Lower leg skin (tissue), 4 donors: ENCODE measurements at regions not wholly inside any gene's neighbourhood (a gene's known extent, or its start where the extent isn't known, plus 50 kb on each side); places are given as distances from the start of the nearest gene placed in this dataset.

Experiments used
- DNase-seq, 2 donors: peaks; one replicate each; pipeline ENCODE4 v3.0.0-alpha.2; 2019; ENCODE audit warnings: low spot score in 2 of 2
- H3K4me3 ChIP-seq: fragments of 200-600 bp; sonication (generic); 2 replicates; pipeline ENCODE4 v1.5.1; 2017; ENCODE audit warnings: mild to moderate bottlenecking, low read depth; ENCODE audit not compliant: poor library complexity, severe bottlenecking
- POLR2A ChIP-seq, 2 donors: fragments of 450-650 bp; IDR thresholded peaks; one replicate each; pipeline ENCODE4 v1.6.1; 2016 to 2017; ENCODE audit warnings: antibody characterized with exemption in 2 of 2, mild to moderate bottlenecking in 1 of 2, moderate library complexity in 1 of 2
- WGBS, 2 donors: methylation state at CpG; one replicate each; pipeline ENCODE4 v1.1.5; 2018; 5-methylcytosine and 5-hydroxymethylcytosine counted together
- intact Hi-C: fragments of 100-400 bp; cut with DNase I; formaldehyde crosslinking; loops from one replicate; pipeline ENCODE4 v1.15.0; 2023; ENCODE audit warnings: low total_unique reads
- TF ChIP-seq, protein P1 (sequence below), 3 donors: fragments of 450-650 bp; IDR thresholded peaks; one replicate each; pipeline ENCODE4 v1.5.1; 2016; ENCODE audit warnings: antibody characterized with exemption in 3 of 3, mild to moderate bottlenecking in 3 of 3, moderate library complexity in 2 of 3

DNA sequence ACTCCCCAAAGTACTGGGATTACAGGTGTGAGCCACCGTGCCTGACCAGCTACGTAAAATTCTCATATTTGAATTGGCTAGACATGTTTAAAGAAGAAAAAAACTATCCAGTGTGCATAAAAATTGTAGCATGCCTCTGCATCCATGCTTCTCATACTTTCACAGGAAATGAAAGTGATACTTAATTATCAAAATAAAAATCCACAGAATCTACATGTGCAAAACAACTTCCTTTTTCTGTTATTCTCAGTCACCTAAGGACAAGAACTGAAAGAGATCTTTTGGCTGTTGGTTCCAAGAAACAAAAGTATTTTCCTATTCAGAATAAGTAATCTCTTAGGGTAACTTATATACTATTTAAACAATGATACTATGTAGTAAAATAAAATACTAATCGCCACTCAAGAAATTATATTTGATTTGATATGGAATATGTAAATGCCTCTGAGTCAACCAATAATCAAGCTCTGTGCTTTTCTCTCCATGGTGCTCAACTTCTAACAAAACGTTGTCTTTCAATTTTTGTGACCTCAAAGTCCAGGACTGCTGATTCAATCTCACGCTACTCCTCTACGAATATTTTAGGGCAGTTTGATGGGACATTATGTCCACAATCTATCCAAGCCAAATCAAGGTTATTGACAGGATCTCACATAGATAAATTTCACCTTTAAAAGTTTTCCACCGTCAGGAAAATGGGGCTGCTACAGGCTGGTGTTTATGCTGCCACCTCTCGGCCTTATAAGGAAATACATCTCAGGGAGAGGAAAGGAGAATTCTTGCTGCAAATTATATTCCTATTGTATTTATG, 102.7 kb downstream of the ZNF281 start:
- DNase-seq: no peak
- H3K4me3 ChIP-seq: no peak overlapping the region
- 41 to 43% methylated on average over 8 of the region's 8 CpGs for WGBS, 2 donors
- intact Hi-C loops: no loop called here
- no peak for TF ChIP-seq POLR2A (IDR thresholded peaks at IDR 0.05)
- TF ChIP-seq, protein P1, sequence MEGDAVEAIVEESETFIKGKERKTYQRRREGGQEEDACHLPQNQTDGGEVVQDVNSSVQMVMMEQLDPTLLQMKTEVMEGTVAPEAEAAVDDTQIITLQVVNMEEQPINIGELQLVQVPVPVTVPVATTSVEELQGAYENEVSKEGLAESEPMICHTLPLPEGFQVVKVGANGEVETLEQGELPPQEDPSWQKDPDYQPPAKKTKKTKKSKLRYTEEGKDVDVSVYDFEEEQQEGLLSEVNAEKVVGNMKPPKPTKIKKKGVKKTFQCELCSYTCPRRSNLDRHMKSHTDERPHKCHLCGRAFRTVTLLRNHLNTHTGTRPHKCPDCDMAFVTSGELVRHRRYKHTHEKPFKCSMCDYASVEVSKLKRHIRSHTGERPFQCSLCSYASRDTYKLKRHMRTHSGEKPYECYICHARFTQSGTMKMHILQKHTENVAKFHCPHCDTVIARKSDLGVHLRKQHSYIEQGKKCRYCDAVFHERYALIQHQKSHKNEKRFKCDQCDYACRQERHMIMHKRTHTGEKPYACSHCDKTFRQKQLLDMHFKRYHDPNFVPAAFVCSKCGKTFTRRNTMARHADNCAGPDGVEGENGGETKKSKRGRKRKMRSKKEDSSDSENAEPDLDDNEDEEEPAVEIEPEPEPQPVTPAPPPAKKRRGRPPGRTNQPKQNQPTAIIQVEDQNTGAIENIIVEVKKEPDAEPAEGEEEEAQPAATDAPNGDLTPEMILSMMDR (IDR thresholded peaks at IDR 0.05): no peak

DNA sequence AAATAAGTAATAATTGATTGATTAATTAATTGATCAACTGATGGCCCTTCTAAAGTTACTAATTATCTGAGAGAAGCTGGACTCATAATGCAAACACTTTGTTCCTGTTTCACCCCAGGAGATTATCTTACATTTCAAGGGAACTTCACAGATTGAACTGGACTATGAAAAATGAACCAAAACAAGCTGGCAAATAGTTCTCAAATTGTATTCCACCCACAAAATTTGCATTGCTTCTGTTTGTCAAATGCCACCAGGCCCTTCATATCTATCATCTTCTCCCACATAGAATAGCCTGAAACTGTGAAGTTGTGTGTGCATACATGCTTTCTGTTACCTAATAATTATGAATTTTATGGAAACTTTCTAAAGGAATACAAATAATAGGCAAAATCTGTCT, 104.0 kb downstream of the ZNF281 start:
- DNase-seq: no peak
- TF ChIP-seq POLR2A (IDR thresholded peaks at IDR 0.05): no peak
- TF ChIP-seq, protein P1 (IDR thresholded peaks at IDR 0.05): no peak
- H3K4me3 ChIP-seq: no peak overlapping the region
- intact Hi-C loops: no loop called here

DNA sequence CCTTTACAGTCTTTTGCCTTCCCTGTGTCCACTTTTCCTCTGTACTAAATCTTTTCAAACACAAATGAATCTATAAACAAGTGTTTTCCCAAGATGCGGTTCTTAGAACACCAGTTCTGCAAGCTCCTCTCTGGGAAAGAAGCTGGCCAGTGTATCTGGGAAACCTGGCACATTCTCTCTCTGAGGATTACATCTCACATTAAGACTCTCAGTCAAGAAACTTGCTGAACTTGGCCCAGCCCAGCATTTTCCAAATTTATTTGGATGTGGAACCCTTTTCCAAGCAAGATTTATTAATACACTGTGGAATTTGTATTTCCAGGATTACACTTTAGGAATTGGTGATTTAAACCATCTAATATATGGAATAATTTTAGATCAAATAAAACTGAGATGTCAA, 105.7 kb downstream of the ZNF281 start:
- 60 to 74% methylated on average over 1 of the region's 1 CpG for WGBS, 2 donors
- no peak overlapping the region for H3K4me3 ChIP-seq
- no peak for DNase-seq
- intact Hi-C loops: no loop called here
- TF ChIP-seq, protein P1 (IDR thresholded peaks at IDR 0.05): no peak
- TF ChIP-seq POLR2A (IDR thresholded peaks at IDR 0.05): no peak

- DNase-seq: no peak
- H3K4me3 ChIP-seq: peak overlapping the region; percentile 58
- 12 to 14% methylated on average over 13 of the region's 13 CpGs for WGBS, 2 donors
- TF ChIP-seq, protein P1 (IDR thresholded peaks at IDR 0.05): no peak
- no peak for TF ChIP-seq POLR2A (IDR thresholded peaks at IDR 0.05)
- intact Hi-C loops: no loop called here
These were observed 106.9 kb downstream of the ZNF281 start for GRCh38 chr1:200302921-200303290.

DNA sequence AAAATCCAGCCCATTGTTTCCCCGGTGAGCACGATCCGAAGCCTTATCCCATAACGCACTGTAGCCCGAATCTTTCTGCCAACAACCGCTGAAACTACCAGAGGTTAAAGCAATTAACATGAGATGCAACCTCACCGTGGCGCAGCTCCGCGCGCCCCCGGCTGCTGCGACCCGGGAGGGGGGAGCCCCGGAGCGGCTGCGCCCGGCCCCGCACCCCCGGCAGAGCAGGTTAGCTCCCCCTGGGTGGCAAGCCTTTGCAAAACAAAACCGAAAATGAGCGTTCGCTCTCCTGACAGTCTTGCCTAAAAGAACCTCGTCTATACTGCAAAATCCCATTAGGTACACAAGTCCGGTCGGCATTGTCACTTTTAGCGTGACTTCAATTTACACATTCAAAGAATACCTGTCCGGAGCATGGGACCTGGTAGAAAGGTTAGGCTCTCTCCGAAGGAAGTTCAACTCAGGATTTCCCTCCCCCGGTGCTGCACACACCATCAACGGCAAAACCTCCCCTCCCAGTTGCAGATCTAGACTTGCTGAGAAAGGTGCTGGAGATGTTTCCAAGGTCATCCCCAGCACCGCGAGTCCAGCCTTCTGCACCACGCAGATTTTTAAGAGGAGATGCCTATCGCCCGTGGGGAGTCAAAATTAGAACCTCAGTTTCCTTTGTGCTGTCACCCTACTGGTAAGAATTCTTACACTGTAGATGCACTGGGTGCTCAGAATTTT, 107.5 kb downstream of the ZNF281 start:
- 1% methylated on average over 35 to 36 of the region's 36 CpGs for WGBS, 2 donors
- DNase-seq: no peak
- H3K4me3 ChIP-seq: peak overlapping the region; percentile 58
- TF ChIP-seq POLR2A (IDR thresholded peaks at IDR 0.05): no peak
- TF ChIP-seq, protein P1 (IDR thresholded peaks at IDR 0.05): no peak
- intact Hi-C loops: no loop called here
